HG03280 (cell line): ENCODE measurements at regions not wholly inside any gene's neighbourhood (a gene's known extent, or its start where the extent isn't known, plus 50 kb on each side); places are given as distances from the start of the nearest gene placed in this dataset.

Experiments used
- ATAC-seq: cut with Tn5 transposase; IDR thresholded peaks from one replicate; pipeline ENCODE4 v1.9.1; 2021; ENCODE audit warnings: mild to moderate bottlenecking, moderate library complexity; ENCODE audit not compliant: unreplicated experiment

- ATAC-seq = no peak
Measured at GRCh38 chr3:154976072-154976983, 103.8 kb upstream of the MME start.

- ATAC-seq = no peak
Measured at GRCh38 chr3:154973851-154974250, 106.3 kb upstream of the MME start.

- ATAC-seq = no peak
Measured at GRCh38 chr3:154972951-154973350, 107.2 kb upstream of the MME start.

- ATAC-seq = no peak
Measured at GRCh38 chr3:154971771-154972326, 108.3 kb upstream of the MME start.

GRCh38 chr3:154971341-154971740 lies 108.8 kb upstream of the MME start:
- no peak for ATAC-seq

- no peak for ATAC-seq
Measured at GRCh38 chr3:154970797-154971196, 109.3 kb upstream of the MME start.

GRCh38 chr3:154969366-154969765 lies 110.8 kb upstream of the MME start:
- ATAC-seq = no peak

- no peak for ATAC-seq
Measured at GRCh38 chr3:154967090-154967489, 113.0 kb upstream of the MME start.

GRCh38 chr3:154956815-154957214 lies 123.3 kb upstream of the MME start:
- ATAC-seq = no peak

- no peak for ATAC-seq
Measured at GRCh38 chr3:154955907-154956533, 124.1 kb upstream of the MME start.

GRCh38 chr3:154954757-154955156 lies 125.4 kb upstream of the MME start:
- ATAC-seq = no peak

GRCh38 chr3:154953538-154953937 lies 126.6 kb upstream of the MME start:
- no peak for ATAC-seq

GRCh38 chr3:154952553-154952952 lies 127.6 kb upstream of the MME start:
- no peak for ATAC-seq

GRCh38 chr3:154943981-154944380 lies 136.1 kb upstream of the MME start:
- ATAC-seq = no peak

- ATAC-seq = no peak
Measured at GRCh38 chr3:154942827-154943226, 137.3 kb upstream of the MME start.

- no peak for ATAC-seq
Measured at GRCh38 chr3:154936196-154936595, 143.9 kb upstream of the MME start.

- no peak for ATAC-seq
Measured at GRCh38 chr3:154933581-154933980, 146.5 kb upstream of the MME start.

GRCh38 chr3:154932633-154933032 lies 147.5 kb upstream of the MME start:
- no peak for ATAC-seq

GRCh38 chr3:154931484-154931883 lies 148.6 kb upstream of the MME start:
- ATAC-seq = no peak

- no peak for ATAC-seq
Measured at GRCh38 chr3:154926721-154927120, 153.4 kb upstream of the MME start.

GRCh38 chr3:154921351-154921750 lies 158.8 kb upstream of the MME start:
- ATAC-seq = no peak

- ATAC-seq = no peak
Measured at GRCh38 chr3:154919226-154919625, 160.9 kb upstream of the MME start.
